ENCODE measurements at regions not wholly inside any gene's neighbourhood (a gene's known extent, or its start where the extent isn't known, plus 50 kb on each side); places are given as distances from the start of the nearest gene placed in this dataset.

- no peak for DNase-seq
Measured at GRCh38 chr3:11089931-11090330, 64.4 kb upstream of the HRH1 start.

- no peak for DNase-seq
Measured at GRCh38 chr3:11090551-11090950, 63.7 kb upstream of the HRH1 start.

GRCh38 chr3:11091088-11091590, 63.2 kb upstream of the HRH1 start:
- no peak for DNase-seq

- no peak for DNase-seq
Measured at GRCh38 chr3:11091791-11092190, 62.5 kb upstream of the HRH1 start.

- DNase-seq, result no peak
Measured at GRCh38 chr3:11093823-11094340, 60.4 kb upstream of the HRH1 start.

- DNase-seq, result peak; percentile 86
Measured at GRCh38 chr3:11095932-11096265, 58.4 kb upstream of the HRH1 start.

GRCh38 chr3:11096266-11097139, 57.8 kb upstream of the HRH1 start:
- DNase-seq, result peak; percentile 89

GRCh38 chr3:11099306-11099705, 55.0 kb upstream of the HRH1 start:
- no peak for DNase-seq
